Retinal pigment epithelial cell (primary cell): ENCODE measurements at regions not wholly inside any gene's neighbourhood (a gene's known extent, or its start where the extent isn't known, plus 50 kb on each side); places are given as distances from the start of the nearest gene placed in this dataset.
"Not testable (repeated sequence)": the region's sequence is repeated elsewhere in the genome, so short reads cannot be mapped to it uniquely, and the experiment has no call there.

Experiments used
- DNase-seq: peaks from one replicate; pipeline ENCODE4 v3.0.0-alpha.2; 2010; ENCODE audit warnings: low read depth
- H3K4me3 ChIP-seq: 2 replicates; pipeline ENCODE4 v1.5.1; 2011; ENCODE audit warnings: mild to moderate bottlenecking, low read length, control low read depth, moderate library complexity
- TF ChIP-seq, protein P1 (sequence below): conservative IDR thresholded peaks from 2 replicates; pipeline ENCODE4 v1.5.1; 2011; ENCODE audit warnings: low read depth, low read length, control low read depth, inconsistent platforms

DNA sequence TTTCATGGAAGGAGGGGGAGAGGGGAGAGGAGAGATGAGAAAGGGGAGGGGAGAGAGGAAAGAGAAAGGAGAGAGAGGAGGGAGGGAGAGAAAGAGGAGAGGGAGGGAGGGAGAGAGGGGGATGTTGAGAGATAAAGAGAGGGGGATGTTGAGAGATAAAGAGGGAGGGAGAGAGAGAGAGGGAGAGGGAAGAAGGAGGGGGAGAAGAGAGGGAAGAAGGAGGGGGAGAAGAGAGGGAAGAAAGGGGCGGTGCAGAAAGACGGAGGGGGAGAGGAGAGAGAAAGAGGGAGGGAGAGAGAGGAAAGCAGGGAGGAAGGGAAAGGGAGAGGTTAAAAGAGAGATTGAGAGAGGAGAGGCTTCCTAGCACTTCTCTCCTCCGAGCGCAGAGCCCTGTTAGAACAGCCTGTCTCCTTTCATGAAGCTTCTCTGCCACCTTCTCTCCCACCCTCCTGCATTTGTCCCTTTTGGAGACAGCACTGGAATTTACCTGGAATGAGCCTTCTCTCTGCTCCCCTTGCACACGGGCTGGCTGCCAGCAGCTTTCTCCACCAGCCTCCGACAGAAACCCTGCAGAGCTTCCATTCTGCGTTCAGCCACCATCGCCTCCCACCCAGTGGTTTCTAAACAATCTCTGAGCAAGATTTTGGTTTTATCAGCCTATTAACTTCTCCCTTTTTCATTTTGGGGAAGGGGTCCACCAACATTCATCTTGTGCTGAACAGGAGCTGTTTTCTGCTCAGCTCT lies 74.0 kb upstream of the CARD11 start:
- no peak overlapping the region for H3K4me3 ChIP-seq
- TF ChIP-seq, protein P1, sequence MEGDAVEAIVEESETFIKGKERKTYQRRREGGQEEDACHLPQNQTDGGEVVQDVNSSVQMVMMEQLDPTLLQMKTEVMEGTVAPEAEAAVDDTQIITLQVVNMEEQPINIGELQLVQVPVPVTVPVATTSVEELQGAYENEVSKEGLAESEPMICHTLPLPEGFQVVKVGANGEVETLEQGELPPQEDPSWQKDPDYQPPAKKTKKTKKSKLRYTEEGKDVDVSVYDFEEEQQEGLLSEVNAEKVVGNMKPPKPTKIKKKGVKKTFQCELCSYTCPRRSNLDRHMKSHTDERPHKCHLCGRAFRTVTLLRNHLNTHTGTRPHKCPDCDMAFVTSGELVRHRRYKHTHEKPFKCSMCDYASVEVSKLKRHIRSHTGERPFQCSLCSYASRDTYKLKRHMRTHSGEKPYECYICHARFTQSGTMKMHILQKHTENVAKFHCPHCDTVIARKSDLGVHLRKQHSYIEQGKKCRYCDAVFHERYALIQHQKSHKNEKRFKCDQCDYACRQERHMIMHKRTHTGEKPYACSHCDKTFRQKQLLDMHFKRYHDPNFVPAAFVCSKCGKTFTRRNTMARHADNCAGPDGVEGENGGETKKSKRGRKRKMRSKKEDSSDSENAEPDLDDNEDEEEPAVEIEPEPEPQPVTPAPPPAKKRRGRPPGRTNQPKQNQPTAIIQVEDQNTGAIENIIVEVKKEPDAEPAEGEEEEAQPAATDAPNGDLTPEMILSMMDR, result no peak
- DNase-seq, result no peak

DNA sequence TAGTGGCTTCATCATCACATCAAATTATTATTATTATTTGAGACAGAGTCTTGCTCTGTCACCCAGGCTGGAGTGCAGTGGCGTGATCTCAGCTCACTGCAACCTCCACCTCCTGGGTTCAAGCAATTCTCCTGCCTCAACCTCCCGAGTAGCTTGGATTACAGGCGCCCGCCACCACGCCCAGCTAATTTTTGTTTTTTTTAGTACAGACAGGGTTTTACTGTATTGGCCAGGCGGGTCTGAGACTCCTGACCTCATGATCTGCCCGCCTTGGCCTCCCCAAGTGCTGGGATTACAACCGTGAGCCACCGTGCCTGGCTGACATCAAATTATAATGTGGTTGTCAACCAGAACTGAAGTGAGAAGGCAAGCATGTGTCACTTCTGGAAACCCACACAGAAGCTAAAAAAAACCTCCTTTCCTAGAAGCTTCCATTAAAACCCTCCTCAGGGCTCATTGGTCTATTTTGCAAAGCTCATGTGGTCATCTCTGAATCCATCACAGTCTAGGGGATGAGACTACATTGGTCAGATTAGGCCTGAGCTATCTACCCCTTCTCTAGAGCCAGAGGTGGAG lies 75.8 kb upstream of the CARD11 start:
- H3K4me3 ChIP-seq, DNase-seq: not testable (repeated sequence)

DNA sequence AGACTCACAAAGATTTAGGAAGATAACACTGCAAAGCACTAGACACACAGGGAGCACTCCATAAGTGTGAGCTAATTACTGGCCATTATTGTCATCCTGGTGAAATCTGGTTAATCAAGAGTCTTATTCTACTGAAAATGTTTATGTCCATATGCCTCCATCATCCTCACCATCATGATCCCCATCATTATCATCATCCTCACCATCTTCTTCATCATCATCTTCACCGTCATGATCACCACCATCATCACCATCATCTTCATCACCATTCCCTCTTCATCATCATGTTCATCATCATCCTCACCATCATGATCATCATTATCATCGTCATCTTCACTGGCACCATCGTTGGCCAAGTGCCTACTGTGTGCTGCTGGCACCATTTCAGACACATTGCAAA lies 76.3 kb upstream of the CARD11 start:
- no peak overlapping the region for H3K4me3 ChIP-seq
- no peak for DNase-seq
- TF ChIP-seq, protein P1, result no peak

DNA sequence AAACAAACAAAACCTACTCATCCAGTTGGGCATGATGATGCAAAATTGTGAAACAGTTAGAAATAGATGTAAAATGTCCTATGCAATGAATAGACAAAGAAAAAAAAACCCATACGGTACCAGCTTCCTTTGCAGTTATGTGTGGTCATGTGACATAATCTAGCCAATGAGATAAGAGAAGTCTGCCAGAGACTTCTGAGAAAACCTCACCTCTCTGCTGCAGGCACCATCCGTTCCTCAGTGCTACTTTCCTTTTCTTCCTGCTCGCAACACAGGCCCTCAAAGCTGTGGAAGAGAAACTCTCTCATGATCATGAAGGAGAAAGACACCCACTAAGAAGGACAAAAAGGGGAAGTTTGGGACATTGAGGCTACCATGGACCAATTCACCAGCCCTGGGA lies 76.8 kb upstream of the CARD11 start:
- no peak overlapping the region for H3K4me3 ChIP-seq
- TF ChIP-seq, protein P1, result no peak
- no peak for DNase-seq

DNA sequence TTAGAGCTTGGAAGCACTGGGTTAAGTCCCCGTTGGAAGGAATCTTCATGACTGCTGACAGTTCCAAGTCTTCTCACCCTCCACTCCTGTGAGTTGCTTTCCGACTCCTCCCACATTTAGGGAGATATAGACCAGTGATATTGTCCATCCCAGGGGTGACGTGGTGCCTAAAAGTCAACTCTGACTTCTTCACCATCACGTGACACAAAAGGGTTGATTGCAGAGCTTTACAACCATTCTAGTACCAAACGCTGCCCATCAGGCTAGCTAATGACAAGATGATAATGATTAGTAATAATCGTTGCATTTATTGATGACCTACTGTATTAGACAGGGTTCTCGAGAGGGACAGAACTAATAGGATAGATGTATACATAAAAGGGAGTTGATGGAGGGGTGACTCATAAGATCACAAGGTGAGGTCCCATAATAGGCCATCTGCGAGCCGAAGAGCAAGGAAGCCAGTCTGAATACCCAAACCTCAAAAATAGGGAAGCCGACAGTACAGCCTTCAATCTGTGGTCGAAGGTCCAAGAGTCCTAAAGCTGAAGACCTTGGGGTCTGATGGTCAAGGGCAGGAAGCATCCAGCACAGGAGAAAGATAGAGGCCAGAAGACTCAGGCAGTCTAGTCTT lies 85.3 kb upstream of the CARD11 start:
- TF ChIP-seq, protein P1, result no peak
- DNase-seq, result no peak

DNA sequence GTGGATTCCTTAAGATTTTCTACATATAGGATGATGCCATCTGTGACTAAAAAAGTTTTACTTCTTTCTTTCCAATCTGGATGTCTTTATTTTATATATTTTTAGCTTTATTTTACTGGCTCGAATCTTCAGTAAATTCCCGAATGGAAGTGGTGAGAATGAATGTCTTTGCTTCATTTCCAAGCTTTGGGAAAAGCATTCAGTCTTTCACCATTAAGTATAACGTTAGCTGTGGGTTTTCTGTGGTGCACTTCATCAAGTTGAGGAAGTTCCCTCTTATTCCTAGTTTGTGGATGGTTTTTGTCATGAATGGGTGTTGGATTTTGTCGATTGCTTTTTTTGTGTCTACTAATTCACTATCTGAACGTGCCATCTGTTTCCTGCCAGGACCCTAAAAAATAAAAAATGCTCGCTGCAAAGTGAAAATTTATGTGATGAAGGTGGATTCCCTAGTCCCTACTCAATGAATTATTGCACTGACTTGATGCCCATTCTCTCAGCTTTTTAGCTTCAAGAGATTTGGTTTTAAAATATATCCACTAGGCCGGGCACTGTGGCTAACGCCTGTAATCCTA lies 90.2 kb upstream of the CARD11 start:
- TF ChIP-seq, protein P1, result no peak
- no peak overlapping the region for H3K4me3 ChIP-seq
- no peak for DNase-seq

More for the DNA sequence above, 85.3 kb upstream of the CARD11 start:
- no peak overlapping the region for H3K4me3 ChIP-seq

DNA sequence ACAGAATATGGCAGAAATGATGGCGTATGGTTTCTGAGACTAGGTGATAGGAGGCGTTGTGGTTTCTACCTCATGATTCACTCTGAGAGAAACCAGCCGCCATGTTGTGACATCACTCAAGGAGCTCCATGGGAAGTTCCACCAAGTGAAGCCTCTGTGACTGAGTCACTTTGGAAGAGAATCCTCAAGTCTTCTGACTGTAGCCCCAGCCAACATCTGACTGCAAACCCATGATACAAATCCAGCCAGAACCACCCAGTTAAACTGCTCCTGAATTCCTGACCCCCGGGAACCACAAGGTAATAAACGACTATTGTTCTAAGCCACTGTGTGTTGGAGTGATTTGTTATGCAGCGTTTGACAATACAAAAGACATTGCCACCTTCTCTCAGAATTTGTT lies 91.1 kb upstream of the CARD11 start:
- H3K4me3 ChIP-seq, result no peak overlapping the region
- TF ChIP-seq, protein P1, result no peak
- no peak for DNase-seq
